AG09319 (cell line): ENCODE measurements at regions not wholly inside any gene's neighbourhood (a gene's known extent, or its start where the extent isn't known, plus 50 kb on each side); places are given as distances from the start of the nearest gene placed in this dataset.
"Not testable (repeated sequence)": the region's sequence is repeated elsewhere in the genome, so short reads cannot be mapped to it uniquely, and the experiment has no call there.

Experiments
- DNase-seq: peaks from one replicate; pipeline ENCODE4 v3.0.0-alpha.2; 2010; ENCODE audit warnings: low read depth; ENCODE audit errors: extremely low read depth
- TF ChIP-seq, protein P1 (sequence below): IDR thresholded peaks from 2 replicates; pipeline ENCODE4 v1.5.1; 2011; ENCODE audit warnings: low read depth, mild to moderate bottlenecking, inconsistent platforms, low read length, moderate library complexity

DNA sequence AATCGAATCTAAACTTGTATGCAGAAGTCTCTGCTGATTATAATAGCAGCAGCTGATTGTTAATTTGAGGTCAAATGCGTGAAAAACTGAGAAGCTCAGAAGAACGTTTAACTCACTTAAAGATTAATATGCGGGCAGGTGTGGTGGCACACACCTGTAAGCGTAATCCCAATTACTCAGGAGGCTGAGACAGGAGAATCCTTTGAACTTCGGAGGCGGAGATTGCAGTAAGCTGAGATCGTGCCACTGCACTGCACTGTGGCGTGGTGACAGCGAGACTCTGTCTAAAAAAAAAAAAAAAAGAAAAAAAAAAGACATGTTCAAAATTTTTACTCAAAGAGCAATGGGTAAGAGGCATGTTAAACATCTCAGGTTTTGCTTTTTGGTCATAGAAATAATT, 1370.8 kb downstream of the GRIK2 start:
- TF ChIP-seq, protein P1, sequence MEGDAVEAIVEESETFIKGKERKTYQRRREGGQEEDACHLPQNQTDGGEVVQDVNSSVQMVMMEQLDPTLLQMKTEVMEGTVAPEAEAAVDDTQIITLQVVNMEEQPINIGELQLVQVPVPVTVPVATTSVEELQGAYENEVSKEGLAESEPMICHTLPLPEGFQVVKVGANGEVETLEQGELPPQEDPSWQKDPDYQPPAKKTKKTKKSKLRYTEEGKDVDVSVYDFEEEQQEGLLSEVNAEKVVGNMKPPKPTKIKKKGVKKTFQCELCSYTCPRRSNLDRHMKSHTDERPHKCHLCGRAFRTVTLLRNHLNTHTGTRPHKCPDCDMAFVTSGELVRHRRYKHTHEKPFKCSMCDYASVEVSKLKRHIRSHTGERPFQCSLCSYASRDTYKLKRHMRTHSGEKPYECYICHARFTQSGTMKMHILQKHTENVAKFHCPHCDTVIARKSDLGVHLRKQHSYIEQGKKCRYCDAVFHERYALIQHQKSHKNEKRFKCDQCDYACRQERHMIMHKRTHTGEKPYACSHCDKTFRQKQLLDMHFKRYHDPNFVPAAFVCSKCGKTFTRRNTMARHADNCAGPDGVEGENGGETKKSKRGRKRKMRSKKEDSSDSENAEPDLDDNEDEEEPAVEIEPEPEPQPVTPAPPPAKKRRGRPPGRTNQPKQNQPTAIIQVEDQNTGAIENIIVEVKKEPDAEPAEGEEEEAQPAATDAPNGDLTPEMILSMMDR = no peak
- DNase-seq = no peak

DNA sequence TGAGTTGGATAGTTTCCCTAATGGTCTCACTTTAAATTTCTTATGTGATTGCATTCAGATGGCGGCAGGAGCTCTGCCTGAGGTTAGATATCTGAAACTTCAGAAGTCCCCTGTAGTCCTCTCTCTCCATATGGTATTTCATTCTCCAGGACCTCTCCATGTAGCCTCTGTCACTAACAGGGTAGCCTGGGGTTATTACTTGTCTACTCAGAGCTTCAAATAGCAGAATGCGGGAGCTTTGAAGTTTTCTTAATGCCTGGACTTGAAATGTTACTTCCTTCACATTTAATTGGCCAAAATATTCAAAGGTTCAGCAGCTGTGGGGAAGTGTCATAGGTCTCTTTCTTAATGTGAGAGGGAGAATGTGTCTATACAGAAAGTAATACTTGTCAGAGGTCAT, 1370.4 kb downstream of the GRIK2 start:
- DNase-seq = no peak
- TF ChIP-seq, protein P1 = no peak

DNA sequence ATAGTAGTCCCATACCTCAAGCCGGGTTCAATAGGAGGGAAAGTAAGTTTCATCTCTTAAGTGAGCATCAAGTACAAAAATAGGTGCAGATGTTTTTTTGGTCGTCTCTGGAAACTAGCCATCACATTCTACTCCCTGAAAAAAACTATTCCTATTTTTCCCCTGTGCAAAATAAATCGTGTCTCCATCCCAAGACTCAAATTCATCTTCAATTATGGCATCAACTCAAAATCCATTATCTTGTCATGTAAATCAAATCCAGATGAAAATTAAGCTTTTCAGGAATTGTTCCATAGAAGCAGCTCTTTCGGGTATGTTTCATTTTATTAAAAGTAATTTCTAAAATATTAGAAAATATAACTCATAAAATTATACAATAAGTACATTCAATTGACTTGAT, 1368.4 kb downstream of the GRIK2 start:
- TF ChIP-seq, protein P1 = no peak
- no peak for DNase-seq

DNA sequence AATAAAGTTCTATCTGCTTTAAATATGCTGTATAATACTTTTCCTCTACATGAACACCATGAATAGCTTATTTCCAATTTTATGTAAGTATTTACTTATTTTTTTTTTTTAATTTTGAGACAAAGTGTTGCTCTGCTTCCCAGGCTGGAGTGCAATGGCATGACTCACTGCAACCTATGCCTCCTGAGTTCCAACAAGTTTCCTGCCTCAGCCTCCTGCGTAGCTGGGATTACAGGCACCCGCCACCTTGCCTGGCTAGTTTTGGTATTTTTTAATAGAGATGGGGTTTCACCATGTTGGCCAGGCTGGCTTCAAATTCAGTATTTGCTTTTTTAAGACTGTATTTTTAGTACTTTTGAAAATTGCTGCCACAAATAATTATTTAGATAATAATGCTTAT, 1365.9 kb downstream of the GRIK2 start:
- DNase-seq = no peak
- TF ChIP-seq, protein P1 = no peak

DNA sequence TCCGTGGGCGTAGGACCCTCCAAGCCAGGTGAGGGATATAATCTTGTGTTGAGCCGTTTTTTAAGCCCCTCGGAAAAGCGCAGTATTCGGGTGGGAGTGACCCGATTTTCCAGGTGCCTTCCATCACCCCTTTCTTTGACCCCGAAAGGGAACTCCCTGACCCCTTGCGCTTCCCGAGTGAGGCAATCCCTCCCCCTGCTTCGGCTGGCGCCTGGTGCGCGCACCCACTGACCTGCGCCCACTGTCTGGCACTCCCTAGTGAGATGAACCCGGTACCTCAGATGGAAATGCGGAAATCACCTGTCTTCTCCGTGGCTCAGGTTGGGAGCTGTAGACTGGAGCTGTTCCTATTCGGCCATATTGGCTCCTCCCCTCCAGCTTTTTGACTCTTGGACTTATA, 1365.0 kb downstream of the GRIK2 start:
- not testable (repeated sequence) for DNase-seq

DNA sequence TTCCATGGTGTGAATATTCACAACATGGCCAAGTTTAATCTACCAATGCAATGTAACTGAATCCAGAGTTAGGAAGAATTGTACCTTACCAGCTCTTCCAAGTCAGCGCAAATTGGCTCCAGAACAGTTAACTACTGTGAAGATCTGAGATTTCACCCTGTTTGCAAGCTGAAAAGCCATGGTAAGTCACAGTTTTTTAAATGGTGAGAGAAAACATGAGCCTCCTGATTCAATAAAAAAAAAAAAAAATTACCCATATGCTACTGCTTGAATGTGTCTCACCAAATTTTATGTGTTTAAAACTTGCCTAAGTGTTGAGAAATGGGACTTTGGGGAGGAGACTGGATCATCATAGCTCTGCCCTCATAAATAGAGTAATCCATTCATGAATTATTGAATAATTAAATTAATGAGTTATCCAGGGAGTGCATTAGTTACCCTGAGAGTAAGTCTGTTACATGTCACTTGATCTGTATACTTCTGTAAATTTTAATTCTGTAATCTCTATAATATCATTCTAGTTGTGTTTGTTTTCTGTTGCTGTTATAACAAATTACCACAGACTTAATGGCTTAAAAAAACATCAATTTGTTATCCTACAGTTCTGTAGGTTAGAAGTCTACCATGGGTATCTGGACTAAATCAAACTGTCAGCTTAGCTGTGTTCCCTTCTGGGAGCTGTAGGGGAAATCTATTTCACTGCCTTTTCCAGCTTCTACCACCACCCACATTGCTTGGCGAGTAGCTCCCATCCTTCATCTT, 1355.9 kb downstream of the GRIK2 start:
- DNase-seq = no peak
- TF ChIP-seq, protein P1 = no peak

DNA sequence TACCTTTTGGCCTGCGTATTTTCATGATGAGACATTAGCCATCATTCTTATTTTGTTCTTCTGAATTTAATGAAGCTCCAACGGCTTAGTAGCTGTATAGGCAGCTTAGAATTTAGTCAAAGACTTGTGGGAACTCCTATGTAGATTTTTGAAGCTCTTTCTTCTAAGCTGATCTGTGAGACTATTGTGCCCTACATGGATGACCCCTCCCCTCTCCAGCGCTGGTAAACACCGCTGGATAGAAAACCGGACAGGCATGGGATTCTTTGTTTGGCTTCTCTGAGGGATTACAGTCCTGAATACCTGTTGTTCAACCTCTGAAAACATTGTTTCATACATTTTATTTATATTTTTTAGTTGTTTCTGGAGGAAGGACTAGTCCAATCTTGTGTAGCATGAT, 1353.4 kb downstream of the GRIK2 start:
- DNase-seq = no peak
- TF ChIP-seq, protein P1 = no peak
